ENCODE measurements at regions not wholly inside any gene's neighbourhood (a gene's known extent, or its start where the extent isn't known, plus 50 kb on each side); places are given as distances from the start of the nearest gene placed in this dataset.

GRCh38 chr10:21169271-21169670 is 272.2 kb upstream of the NEBL start:
- DNase-seq: no peak

GRCh38 chr10:21167288-21168010 is 270.3 kb upstream of the NEBL start:
- no peak for DNase-seq

GRCh38 chr10:21166557-21167287 is 269.6 kb upstream of the NEBL start:
- DNase-seq: peak in 1 of 2 experiments; percentile 28

- DNase-seq: no peak
Observed at GRCh38 chr10:21165489-21165888, 268.4 kb upstream of the NEBL start.

- no peak for DNase-seq
Observed at GRCh38 chr10:21164687-21165086, 267.6 kb upstream of the NEBL start.

GRCh38 chr10:21162948-21163347 is 265.8 kb upstream of the NEBL start:
- no peak for DNase-seq

- DNase-seq: no peak
Observed at GRCh38 chr10:21161647-21162046, 264.5 kb upstream of the NEBL start.

GRCh38 chr10:21161090-21161625 is 264.0 kb upstream of the NEBL start:
- no peak for DNase-seq

- DNase-seq: peak; percentile 51 to 74
Observed at GRCh38 chr10:21160116-21160515, 263.0 kb upstream of the NEBL start.

- peak in 1 of 2 experiments; percentile 54 for DNase-seq
Observed at GRCh38 chr10:21159669-21160068, 262.6 kb upstream of the NEBL start.

GRCh38 chr10:21158301-21158700 is 261.2 kb upstream of the NEBL start:
- no peak for DNase-seq

- no peak for DNase-seq
Observed at GRCh38 chr10:21157664-21158063, 260.6 kb upstream of the NEBL start.

GRCh38 chr10:21150166-21150565 is 253.1 kb upstream of the NEBL start:
- DNase-seq: no peak

- DNase-seq: no peak
Observed at GRCh38 chr10:21146436-21146789, 249.3 kb upstream of the NEBL start.

GRCh38 chr10:21145751-21146435 is 248.8 kb upstream of the NEBL start:
- DNase-seq: no peak

- no peak for DNase-seq
Observed at GRCh38 chr10:21144047-21144446, 246.9 kb upstream of the NEBL start.

- DNase-seq: no peak
Observed at GRCh38 chr10:21141946-21142492, 244.9 kb upstream of the NEBL start.

GRCh38 chr10:21138769-21139340 is 241.7 kb upstream of the NEBL start:
- DNase-seq: peak in 1 of 2 experiments; percentile 43

- DNase-seq: peak in 1 of 2 experiments; percentile 7
Observed at GRCh38 chr10:21135023-21135931, 238.2 kb upstream of the NEBL start.

GRCh38 chr10:21134645-21135022 is 237.5 kb upstream of the NEBL start:
- DNase-seq: no peak

- no peak for DNase-seq
Observed at GRCh38 chr10:21130683-21131442, 233.8 kb upstream of the NEBL start.

Data from NCI-H2081 (cell line).